SK-N-SH (cell line): ENCODE measurements at regions not wholly inside any gene's neighbourhood (a gene's known extent, or its start where the extent isn't known, plus 50 kb on each side); places are given as distances from the start of the nearest gene placed in this dataset.

Experiments used
- CTCF ChIA-PET: fragments of 300-600, 350-600 bp; formaldehyde crosslinking; extraction: SDS; loops from one replicate; lab custom pipeline; 2021; lab: Yijun Ruan, JAX
- POLR2A ChIA-PET: fragments of 350-600 bp; sonication (Branson Sonifier 250); formaldehyde crosslinking; extraction: SDS; loops from one replicate; lab custom pipeline; 2020; ENCODE audit warnings: antibody characterized with exemption, inconsistent platforms; lab: Yijun Ruan, JAX
- DNase-seq: peaks from one replicate; pipeline ENCODE4 v3.0.0; 2012
- H2AFZ ChIP-seq: fragments of 200-600 bp; sonication (generic); 2 replicates; pipeline ENCODE4 v1.8.1; 2016; ENCODE audit warnings: antibody characterized with exemption, mild to moderate bottlenecking, low read depth
- H3F3A ChIP-seq: fragments of 200-600 bp; sonication (generic); replicated peaks from 2 replicates; pipeline ENCODE3; 2016; ENCODE audit warnings: antibody characterized with exemption, mild to moderate bottlenecking; ENCODE audit not compliant: insufficient read depth
- H3K27ac ChIP-seq, 2 experiments: fragments of 200-500 bp in 1 of 2; fragments of 200-600 bp in 1 of 2; sonication (Bioruptor generic) in 1 of 2; sonication (generic), shearing (Covaris generic) in 1 of 2; 2 replicates each; pipeline versions ENCODE4 v1.5.1 to v1.6.1; 2014 to 2016; ENCODE audit warnings: low read depth in 2 of 2, inconsistent platforms in 1 of 2, low read length in 1 of 2, mild to moderate bottlenecking in 1 of 2, mixed read lengths in 1 of 2
- H3K27me3 ChIP-seq: fragments of 200-600 bp; sonication (generic), shearing (Covaris generic); 2 replicates; pipeline ENCODE4 v1.6.1; 2016; ENCODE audit warnings: mixed run types; ENCODE audit not compliant: insufficient read depth
- H3K36me3 ChIP-seq, 2 experiments: fragments of 200-500 bp in 1 of 2; fragments of 200-600 bp in 1 of 2; sonication (Bioruptor generic) in 1 of 2; sonication (generic) in 1 of 2; replicated peaks in 1 of 2; 2 replicates each; pipeline versions ENCODE3 to v1.5.1; 2014 to 2016; ENCODE audit warnings: low read length in 1 of 2, mild to moderate bottlenecking in 1 of 2; ENCODE audit not compliant: insufficient read depth in 2 of 2, control insufficient read depth in 1 of 2
- H3K4me1 ChIP-seq, 2 experiments: fragments of 200-500 bp in 1 of 2; fragments of 200-600 bp in 1 of 2; sonication (Bioruptor generic) in 1 of 2; sonication (generic), shearing (Covaris generic) in 1 of 2; 2 replicates each; pipeline versions ENCODE4 v1.5.1 to v1.6.1; 2014 to 2016; ENCODE audit warnings: low read depth in 1 of 2, low read length in 1 of 2, mixed run types in 1 of 2; ENCODE audit not compliant: insufficient read depth in 2 of 2, control insufficient read depth in 1 of 2
- H3K4me2 ChIP-seq: fragments of 200-600 bp; sonication (generic), shearing (Covaris generic); 2 replicates; pipeline ENCODE4 v1.6.1; 2017; ENCODE audit warnings: mixed run types
- H3K4me3 ChIP-seq, 2 experiments: fragments of 200-500 bp in 1 of 2; fragments of 200-600 bp in 1 of 2; sonication (Bioruptor generic) in 1 of 2; sonication (generic), shearing (Covaris generic) in 1 of 2; 2 replicates each; pipeline versions ENCODE4 v1.5.1 to v1.8.1; 2014 to 2016; ENCODE audit warnings: low read depth in 2 of 2, inconsistent platforms in 1 of 2, low read length in 1 of 2, mild to moderate bottlenecking in 1 of 2, mixed read lengths in 1 of 2, moderate library complexity in 1 of 2
- H3K79me2 ChIP-seq: fragments of 200-600 bp; sonication (generic); 2 replicates; pipeline ENCODE4 v1.8.1; 2017; ENCODE audit warnings: mild to moderate bottlenecking; ENCODE audit not compliant: insufficient read depth
- H3K9ac ChIP-seq: fragments of 200-600 bp; sonication (generic); 2 replicates; pipeline ENCODE4 v1.6.1; 2017; ENCODE audit warnings: mixed run types
- H3K9me2 ChIP-seq: fragments of 200-600 bp; sonication (generic); 2 replicates; pipeline ENCODE4 v1.6.1; 2017; ENCODE audit warnings: mixed run types
- H3K9me3 ChIP-seq: fragments of 200-600 bp; sonication (generic); 2 replicates; pipeline ENCODE4 v1.6.1; 2017; ENCODE audit warnings: mixed run types, mild to moderate bottlenecking, moderate library complexity
- H4K20me1 ChIP-seq: fragments of 200-600 bp; sonication (generic); 2 replicates; pipeline ENCODE4 v1.6.1; 2017; ENCODE audit warnings: mild to moderate bottlenecking, mixed run types; ENCODE audit not compliant: insufficient read depth
- EP300 ChIP-seq, 2 experiments: IDR thresholded peaks; 2 replicates each; pipeline versions ENCODE4 v1.4.0 to v1.6.1; 2012; ENCODE audit warnings: borderline replicate concordance in 1 of 2, low read depth in 1 of 2, low read length in 1 of 2
- FOXJ3 ChIP-seq: sonication (generic); formaldehyde crosslinking; IDR thresholded peaks from 2 replicates; pipeline ENCODE4 v1.5.1; 2020; ENCODE audit warnings: mild to moderate bottlenecking, missing genetic modification reagents
- NRF1 ChIP-seq: IDR thresholded peaks from 2 replicates; pipeline ENCODE4 v1.6.1; 2012; ENCODE audit warnings: low read depth, mild to moderate bottlenecking, low read length
- RFX5 ChIP-seq: IDR thresholded peaks from 2 replicates; pipeline ENCODE4 v1.6.1; 2012; ENCODE audit warnings: mild to moderate bottlenecking, improper control_type of control experiment, low read length
- RXRA ChIP-seq: IDR thresholded peaks from 2 replicates; pipeline ENCODE4 v1.4.0; 2012; ENCODE audit warnings: low read depth, mild to moderate bottlenecking, borderline replicate concordance
- TAF1 ChIP-seq: IDR thresholded peaks from 2 replicates; pipeline ENCODE4 v1.6.1; 2012; ENCODE audit warnings: low read depth, mild to moderate bottlenecking, low read length, moderate library complexity, borderline replicate concordance
- TCF12 ChIP-seq: IDR thresholded peaks from 2 replicates; pipeline ENCODE4 v1.4.0; 2012
- YY1 ChIP-seq: IDR thresholded peaks from 2 replicates; pipeline ENCODE4 v1.4.0; 2012; ENCODE audit warnings: low read depth, mild to moderate bottlenecking
- WGBS: methylation state at CpG from one replicate; pipeline ENCODE4 v1.1.6; 2017; ENCODE audit warnings: low lambda C conversion rate; 5-methylcytosine and 5-hydroxymethylcytosine counted together
- TF ChIP-seq, protein P1 (sequence below): IDR thresholded peaks from 2 replicates; pipeline ENCODE4 v1.4.0; 2012; ENCODE audit warnings: low read depth
- TF ChIP-seq, protein P2 (sequence below): fragments of 200-600 bp; sonication (generic); IDR thresholded peaks from 2 replicates; pipeline ENCODE4 v1.6.1; 2017; ENCODE audit warnings: antibody characterized with exemption, mild to moderate bottlenecking, moderate library complexity
- TF ChIP-seq, protein P3 (sequence below): IDR thresholded peaks from 2 replicates; pipeline ENCODE4 v1.4.0; 2012; ENCODE audit warnings: low read depth, borderline replicate concordance
- TF ChIP-seq, protein P4 (sequence below): IDR thresholded peaks from 2 replicates; pipeline ENCODE4 v1.4.0; 2012; ENCODE audit warnings: low read depth, borderline replicate concordance

DNA sequence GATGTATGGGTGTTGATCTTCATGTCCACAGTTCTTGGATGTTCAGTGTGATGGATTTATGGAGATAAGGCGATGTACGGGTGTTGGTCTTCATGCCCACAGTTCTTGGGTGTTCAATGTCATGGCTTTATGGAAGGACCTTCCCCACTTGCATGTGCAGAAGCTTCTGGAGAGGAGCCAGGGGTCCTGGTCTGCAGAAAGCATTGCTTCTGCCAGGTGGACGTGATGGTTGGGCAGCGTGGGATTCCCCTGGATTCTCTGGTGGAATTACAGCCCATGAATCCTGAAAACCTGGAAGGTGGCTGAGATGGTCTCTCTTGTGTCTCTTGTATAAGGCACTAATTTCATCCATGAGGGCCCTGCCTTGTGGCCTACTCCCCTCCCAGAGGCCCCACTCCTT, 183.7 kb upstream of the TCERG1L start:
- H3K9me3 ChIP-seq = no peaks in the 10 kb centered on the region

DNA sequence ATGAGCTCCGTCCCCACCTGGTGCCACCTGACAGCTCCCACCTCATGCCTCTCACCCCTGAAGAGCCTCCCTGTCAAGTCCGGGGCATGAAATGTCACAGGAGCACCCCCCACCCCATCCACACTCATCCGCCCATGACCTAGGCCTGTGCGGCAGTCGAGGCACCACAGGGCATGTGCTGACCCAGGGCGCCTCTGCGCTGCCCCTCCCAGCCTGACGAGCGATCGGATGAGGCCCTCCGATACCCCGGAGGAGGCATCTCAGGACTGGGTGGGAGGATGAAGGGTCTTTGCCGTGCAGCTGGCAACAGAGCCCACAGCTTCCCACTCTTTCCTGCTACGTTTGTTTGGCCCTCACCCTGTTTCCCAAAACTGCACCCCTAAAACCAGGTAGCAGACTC, 184.4 kb upstream of the TCERG1L start:
- no peaks in the 10 kb centered on the region for H3F3A ChIP-seq
- no peak overlapping the region for H3K4me3 ChIP-seq
- no peaks in the 10 kb centered on the region for H3K79me2 ChIP-seq
- H3K27ac ChIP-seq = no peak overlapping the region
- ChIA-PET CTCF (interaction anchor here (0.7 kb wide), 1 partner anchor 20 kb away, joined by 3 read pairs; no protein-coding TSS in a partner anchor), POLR2A (interaction anchor here (0.5 kb wide), 1 partner anchor 389 kb away, joined by 4 read pairs; no protein-coding TSS in a partner anchor)
- no peaks in the 10 kb centered on the region for H3K9me2 ChIP-seq
- H3K36me3 ChIP-seq = no peaks in the 10 kb centered on the region
- H3K9ac ChIP-seq = no peak overlapping the region
- H3K27me3 ChIP-seq = no peaks in the 10 kb centered on the region
- H3K4me1 ChIP-seq = no peaks in the 10 kb centered on the region
- no peaks in the 10 kb centered on the region for H4K20me1 ChIP-seq
- no peak for DNase-seq
- WGBS = 15% methylated on average over 2 of the region's 14 CpGs
- no peak overlapping the region for H2AFZ ChIP-seq
- no peak overlapping the region for H3K4me2 ChIP-seq
- no peaks in the 10 kb centered on the region for H3K9me3 ChIP-seq
- TF ChIP-seq EP300 (IDR thresholded peaks at IDR 0.05; ENCODE audit: borderline replicate concordance in 1 of 2, low read depth in 1 of 2, low read length in 1 of 2) (no peak), TAF1 (no peak)
- TF ChIP-seq, protein P1, sequence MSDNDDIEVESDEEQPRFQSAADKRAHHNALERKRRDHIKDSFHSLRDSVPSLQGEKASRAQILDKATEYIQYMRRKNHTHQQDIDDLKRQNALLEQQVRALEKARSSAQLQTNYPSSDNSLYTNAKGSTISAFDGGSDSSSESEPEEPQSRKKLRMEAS = no peak
- TF ChIP-seq, all 33 proteins: peak for 0

More for the DNA sequence above, 183.7 kb upstream of the TCERG1L start:
- no peak overlapping the region for H3K9ac ChIP-seq
- TF ChIP-seq EP300 (IDR thresholded peaks at IDR 0.05; ENCODE audit: borderline replicate concordance in 1 of 2, low read depth in 1 of 2, low read length in 1 of 2) (no peak), NRF1 (no peak), FOXJ3 (CRISPR knock-in tag) (no peak), TCF12 (no peak), RFX5 (no peak), RXRA (no peak), YY1 (no peak)
- TF ChIP-seq, protein P2, sequence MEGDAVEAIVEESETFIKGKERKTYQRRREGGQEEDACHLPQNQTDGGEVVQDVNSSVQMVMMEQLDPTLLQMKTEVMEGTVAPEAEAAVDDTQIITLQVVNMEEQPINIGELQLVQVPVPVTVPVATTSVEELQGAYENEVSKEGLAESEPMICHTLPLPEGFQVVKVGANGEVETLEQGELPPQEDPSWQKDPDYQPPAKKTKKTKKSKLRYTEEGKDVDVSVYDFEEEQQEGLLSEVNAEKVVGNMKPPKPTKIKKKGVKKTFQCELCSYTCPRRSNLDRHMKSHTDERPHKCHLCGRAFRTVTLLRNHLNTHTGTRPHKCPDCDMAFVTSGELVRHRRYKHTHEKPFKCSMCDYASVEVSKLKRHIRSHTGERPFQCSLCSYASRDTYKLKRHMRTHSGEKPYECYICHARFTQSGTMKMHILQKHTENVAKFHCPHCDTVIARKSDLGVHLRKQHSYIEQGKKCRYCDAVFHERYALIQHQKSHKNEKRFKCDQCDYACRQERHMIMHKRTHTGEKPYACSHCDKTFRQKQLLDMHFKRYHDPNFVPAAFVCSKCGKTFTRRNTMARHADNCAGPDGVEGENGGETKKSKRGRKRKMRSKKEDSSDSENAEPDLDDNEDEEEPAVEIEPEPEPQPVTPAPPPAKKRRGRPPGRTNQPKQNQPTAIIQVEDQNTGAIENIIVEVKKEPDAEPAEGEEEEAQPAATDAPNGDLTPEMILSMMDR = no peak
- TF ChIP-seq, protein P3, sequence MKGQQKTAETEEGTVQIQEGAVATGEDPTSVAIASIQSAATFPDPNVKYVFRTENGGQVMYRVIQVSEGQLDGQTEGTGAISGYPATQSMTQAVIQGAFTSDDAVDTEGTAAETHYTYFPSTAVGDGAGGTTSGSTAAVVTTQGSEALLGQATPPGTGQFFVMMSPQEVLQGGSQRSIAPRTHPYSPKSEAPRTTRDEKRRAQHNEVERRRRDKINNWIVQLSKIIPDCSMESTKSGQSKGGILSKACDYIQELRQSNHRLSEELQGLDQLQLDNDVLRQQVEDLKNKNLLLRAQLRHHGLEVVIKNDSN = no peak
- TF ChIP-seq, protein P4, sequence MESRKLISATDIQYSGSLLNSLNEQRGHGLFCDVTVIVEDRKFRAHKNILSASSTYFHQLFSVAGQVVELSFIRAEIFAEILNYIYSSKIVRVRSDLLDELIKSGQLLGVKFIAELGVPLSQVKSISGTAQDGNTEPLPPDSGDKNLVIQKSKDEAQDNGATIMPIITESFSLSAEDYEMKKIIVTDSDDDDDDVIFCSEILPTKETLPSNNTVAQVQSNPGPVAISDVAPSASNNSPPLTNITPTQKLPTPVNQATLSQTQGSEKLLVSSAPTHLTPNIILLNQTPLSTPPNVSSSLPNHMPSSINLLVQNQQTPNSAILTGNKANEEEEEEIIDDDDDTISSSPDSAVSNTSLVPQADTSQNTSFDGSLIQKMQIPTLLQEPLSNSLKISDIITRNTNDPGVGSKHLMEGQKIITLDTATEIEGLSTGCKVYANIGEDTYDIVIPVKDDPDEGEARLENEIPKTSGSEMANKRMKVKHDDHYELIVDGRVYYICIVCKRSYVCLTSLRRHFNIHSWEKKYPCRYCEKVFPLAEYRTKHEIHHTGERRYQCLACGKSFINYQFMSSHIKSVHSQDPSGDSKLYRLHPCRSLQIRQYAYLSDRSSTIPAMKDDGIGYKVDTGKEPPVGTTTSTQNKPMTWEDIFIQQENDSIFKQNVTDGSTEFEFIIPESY = no peak
- no peaks in the 10 kb centered on the region for H3K9me2 ChIP-seq
- no peaks in the 10 kb centered on the region for H3K79me2 ChIP-seq
- no peaks in the 10 kb centered on the region for H3F3A ChIP-seq
- H4K20me1 ChIP-seq = no peaks in the 10 kb centered on the region
- H3K4me1 ChIP-seq = no peaks in the 10 kb centered on the region
- CTCF ChIA-PET = no interaction called here
- H2AFZ ChIP-seq = no peak overlapping the region
- H3K27me3 ChIP-seq = no peaks in the 10 kb centered on the region
- WGBS = 5% methylated on average over 4 of the region's 4 CpGs
- DNase-seq = no peak
- POLR2A ChIA-PET = interaction anchor here (0.5 kb wide), 1 partner anchor 388 kb away, joined by 4 read pairs; no protein-coding TSS in a partner anchor
- no peaks in the 10 kb centered on the region for H3K36me3 ChIP-seq
- no peak overlapping the region for H3K4me2 ChIP-seq
- no peak overlapping the region for H3K27ac ChIP-seq
- H3K4me3 ChIP-seq = no peak overlapping the region
